ENCODE measurements at regions not wholly inside any gene's neighbourhood (a gene's known extent, or its start where the extent isn't known, plus 50 kb on each side); places are given as distances from the start of the nearest gene placed in this dataset.

GRCh38 chr20:11843289-11843688 lies 74.4 kb upstream of the BTBD3 start:
- no peak overlapping the region for H3K4me3 ChIP-seq (ENCODE audit: low read depth in 2 of 2, low read length in 1 of 2)
- no peak overlapping the region for H3K9ac ChIP-seq
- TF ChIP-seq MEF2A (IDR thresholded peaks at IDR 0.05; ENCODE audit: borderline replicate concordance, low read depth), result no peak
- no peak for TF ChIP-seq RFX5 (IDR thresholded peaks at IDR 0.05; ENCODE audit: low read length)
- TF ChIP-seq, protein P1, sequence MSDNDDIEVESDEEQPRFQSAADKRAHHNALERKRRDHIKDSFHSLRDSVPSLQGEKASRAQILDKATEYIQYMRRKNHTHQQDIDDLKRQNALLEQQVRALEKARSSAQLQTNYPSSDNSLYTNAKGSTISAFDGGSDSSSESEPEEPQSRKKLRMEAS (IDR thresholded peaks at IDR 0.05; ENCODE audit: low read depth), result no peak
- no peak for TF ChIP-seq CHD2 (IDR thresholded peaks at IDR 0.05; ENCODE audit: low read length, partially characterized antibody)
- no peak for TF ChIP-seq JUND (IDR thresholded peaks at IDR 0.05)
- no peak for TF ChIP-seq FOSL2 (IDR thresholded peaks at IDR 0.05; ENCODE audit: borderline replicate concordance, low read depth)
- TF ChIP-seq, protein P2, sequence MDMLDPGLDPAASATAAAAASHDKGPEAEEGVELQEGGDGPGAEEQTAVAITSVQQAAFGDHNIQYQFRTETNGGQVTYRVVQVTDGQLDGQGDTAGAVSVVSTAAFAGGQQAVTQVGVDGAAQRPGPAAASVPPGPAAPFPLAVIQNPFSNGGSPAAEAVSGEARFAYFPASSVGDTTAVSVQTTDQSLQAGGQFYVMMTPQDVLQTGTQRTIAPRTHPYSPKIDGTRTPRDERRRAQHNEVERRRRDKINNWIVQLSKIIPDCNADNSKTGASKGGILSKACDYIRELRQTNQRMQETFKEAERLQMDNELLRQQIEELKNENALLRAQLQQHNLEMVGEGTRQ (IDR thresholded peaks at IDR 0.05; ENCODE audit: borderline replicate concordance, low read depth, low read length), result no peak
- no peak for TF ChIP-seq TAF1 (IDR thresholded peaks at IDR 0.05; ENCODE audit: borderline replicate concordance, low read depth, low read length)
- TF ChIP-seq GABPA (IDR thresholded peaks at IDR 0.05; ENCODE audit: low read depth), result no peak
- no peak for TF ChIP-seq IRF3 (IDR thresholded peaks at IDR 0.05; ENCODE audit: low read depth, low read length)
- no peak for TF ChIP-seq FOXM1 (IDR thresholded peaks at IDR 0.05; ENCODE audit: low read depth)
- no peak for TF ChIP-seq GATA2 (CRISPR knock-in tag; IDR thresholded peaks at IDR 0.05)
- TF ChIP-seq YY1 (IDR thresholded peaks at IDR 0.05; ENCODE audit: low read depth), result no peak
- TF ChIP-seq TCF12 (IDR thresholded peaks at IDR 0.05), result no peak
- TF ChIP-seq SMC3 (IDR thresholded peaks at IDR 0.05; ENCODE audit: low read depth, low read length), result no peak
- no peak for TF ChIP-seq CTCF (IDR thresholded peaks at IDR 0.05)
- no peak for TF ChIP-seq RXRA (IDR thresholded peaks at IDR 0.05; ENCODE audit: borderline replicate concordance, low read depth)
- TF ChIP-seq EZH2phosphoT487 (IDR thresholded peaks at IDR 0.05; ENCODE audit: borderline replicate concordance, low read depth), result no peak
- no peak for TF ChIP-seq TEAD4 (IDR thresholded peaks at IDR 0.05; ENCODE audit: borderline replicate concordance, insufficient read depth)
- no peaks in the 10 kb centered on the region for H4K20me1 ChIP-seq (ENCODE audit: insufficient read depth)
- H3K36me3 ChIP-seq (replicated peaks in 1 of 2; ENCODE audit: control insufficient read depth in 1 of 2, insufficient read depth in 2 of 2, low read length in 1 of 2), result no peaks in the 10 kb centered on the region
- no peaks in the 10 kb centered on the region for H3K9me2 ChIP-seq
- H3K4me1 ChIP-seq (ENCODE audit: control insufficient read depth in 1 of 2, insufficient read depth in 2 of 2, low read depth in 1 of 2, low read length in 1 of 2), result peaks cover 0 to 6% of the 10 kb centered on the region in 2 experiments; a peak in 2 of 4 replicates
- H2AFZ ChIP-seq (ENCODE audit: low read depth), result no peak overlapping the region
- POLR2A ChIA-PET, result no interaction called here
- CTCF ChIA-PET, result no interaction called here
- 16% methylated on average over 1 of the region's 1 CpG for WGBS (ENCODE audit: low lambda C conversion rate)
- H3F3A ChIP-seq (replicated peaks; ENCODE audit: insufficient read depth), result no peaks in the 10 kb centered on the region
- no peaks in the 10 kb centered on the region for H3K79me2 ChIP-seq (ENCODE audit: insufficient read depth)
- no peak overlapping the region for H3K4me2 ChIP-seq
- no peaks in the 10 kb centered on the region for H3K9me3 ChIP-seq
- no peak overlapping the region for H3K27ac ChIP-seq (ENCODE audit: low read depth in 2 of 2, low read length in 1 of 2)
- H3K27me3 ChIP-seq (ENCODE audit: insufficient read depth), result no peaks in the 10 kb centered on the region
- DNase-seq, result no peak
